K562 (cell line): ENCODE measurements at regions not wholly inside any gene's neighbourhood (a gene's known extent, or its start where the extent isn't known, plus 50 kb on each side); places are given as distances from the start of the nearest gene placed in this dataset.

Experiments used
- EWSR1 ChIP-seq: fragments of 450-650 bp; IDR thresholded peaks from 2 replicates; pipeline ENCODE4 v1.6.1; 2018; ENCODE audit warnings: borderline replicate concordance, mild to moderate bottlenecking, low read depth, moderate library complexity; ENCODE audit not compliant: partially characterized antibody
- NFIC ChIP-seq: fragments of 450-650 bp; IDR thresholded peaks from 2 replicates; pipeline ENCODE4 v1.6.1; 2017; ENCODE audit warnings: mild to moderate bottlenecking, inconsistent platforms
- OTX1 ChIP-seq: fragments of 450-650 bp; formaldehyde crosslinking; IDR thresholded peaks from 2 replicates; pipeline ENCODE4 v1.4.0; 2022; ENCODE audit warnings: mild to moderate bottlenecking
- TF ChIP-seq, protein P1 (sequence below), 2 experiments: fragments of 450-650 bp; IDR thresholded peaks; 2 replicates each; pipeline ENCODE4 v1.6.1; 2016; ENCODE audit warnings: mild to moderate bottlenecking in 2 of 2, borderline replicate concordance in 1 of 2, low read depth in 1 of 2, moderate library complexity in 1 of 2

- TF ChIP-seq, protein P1, sequence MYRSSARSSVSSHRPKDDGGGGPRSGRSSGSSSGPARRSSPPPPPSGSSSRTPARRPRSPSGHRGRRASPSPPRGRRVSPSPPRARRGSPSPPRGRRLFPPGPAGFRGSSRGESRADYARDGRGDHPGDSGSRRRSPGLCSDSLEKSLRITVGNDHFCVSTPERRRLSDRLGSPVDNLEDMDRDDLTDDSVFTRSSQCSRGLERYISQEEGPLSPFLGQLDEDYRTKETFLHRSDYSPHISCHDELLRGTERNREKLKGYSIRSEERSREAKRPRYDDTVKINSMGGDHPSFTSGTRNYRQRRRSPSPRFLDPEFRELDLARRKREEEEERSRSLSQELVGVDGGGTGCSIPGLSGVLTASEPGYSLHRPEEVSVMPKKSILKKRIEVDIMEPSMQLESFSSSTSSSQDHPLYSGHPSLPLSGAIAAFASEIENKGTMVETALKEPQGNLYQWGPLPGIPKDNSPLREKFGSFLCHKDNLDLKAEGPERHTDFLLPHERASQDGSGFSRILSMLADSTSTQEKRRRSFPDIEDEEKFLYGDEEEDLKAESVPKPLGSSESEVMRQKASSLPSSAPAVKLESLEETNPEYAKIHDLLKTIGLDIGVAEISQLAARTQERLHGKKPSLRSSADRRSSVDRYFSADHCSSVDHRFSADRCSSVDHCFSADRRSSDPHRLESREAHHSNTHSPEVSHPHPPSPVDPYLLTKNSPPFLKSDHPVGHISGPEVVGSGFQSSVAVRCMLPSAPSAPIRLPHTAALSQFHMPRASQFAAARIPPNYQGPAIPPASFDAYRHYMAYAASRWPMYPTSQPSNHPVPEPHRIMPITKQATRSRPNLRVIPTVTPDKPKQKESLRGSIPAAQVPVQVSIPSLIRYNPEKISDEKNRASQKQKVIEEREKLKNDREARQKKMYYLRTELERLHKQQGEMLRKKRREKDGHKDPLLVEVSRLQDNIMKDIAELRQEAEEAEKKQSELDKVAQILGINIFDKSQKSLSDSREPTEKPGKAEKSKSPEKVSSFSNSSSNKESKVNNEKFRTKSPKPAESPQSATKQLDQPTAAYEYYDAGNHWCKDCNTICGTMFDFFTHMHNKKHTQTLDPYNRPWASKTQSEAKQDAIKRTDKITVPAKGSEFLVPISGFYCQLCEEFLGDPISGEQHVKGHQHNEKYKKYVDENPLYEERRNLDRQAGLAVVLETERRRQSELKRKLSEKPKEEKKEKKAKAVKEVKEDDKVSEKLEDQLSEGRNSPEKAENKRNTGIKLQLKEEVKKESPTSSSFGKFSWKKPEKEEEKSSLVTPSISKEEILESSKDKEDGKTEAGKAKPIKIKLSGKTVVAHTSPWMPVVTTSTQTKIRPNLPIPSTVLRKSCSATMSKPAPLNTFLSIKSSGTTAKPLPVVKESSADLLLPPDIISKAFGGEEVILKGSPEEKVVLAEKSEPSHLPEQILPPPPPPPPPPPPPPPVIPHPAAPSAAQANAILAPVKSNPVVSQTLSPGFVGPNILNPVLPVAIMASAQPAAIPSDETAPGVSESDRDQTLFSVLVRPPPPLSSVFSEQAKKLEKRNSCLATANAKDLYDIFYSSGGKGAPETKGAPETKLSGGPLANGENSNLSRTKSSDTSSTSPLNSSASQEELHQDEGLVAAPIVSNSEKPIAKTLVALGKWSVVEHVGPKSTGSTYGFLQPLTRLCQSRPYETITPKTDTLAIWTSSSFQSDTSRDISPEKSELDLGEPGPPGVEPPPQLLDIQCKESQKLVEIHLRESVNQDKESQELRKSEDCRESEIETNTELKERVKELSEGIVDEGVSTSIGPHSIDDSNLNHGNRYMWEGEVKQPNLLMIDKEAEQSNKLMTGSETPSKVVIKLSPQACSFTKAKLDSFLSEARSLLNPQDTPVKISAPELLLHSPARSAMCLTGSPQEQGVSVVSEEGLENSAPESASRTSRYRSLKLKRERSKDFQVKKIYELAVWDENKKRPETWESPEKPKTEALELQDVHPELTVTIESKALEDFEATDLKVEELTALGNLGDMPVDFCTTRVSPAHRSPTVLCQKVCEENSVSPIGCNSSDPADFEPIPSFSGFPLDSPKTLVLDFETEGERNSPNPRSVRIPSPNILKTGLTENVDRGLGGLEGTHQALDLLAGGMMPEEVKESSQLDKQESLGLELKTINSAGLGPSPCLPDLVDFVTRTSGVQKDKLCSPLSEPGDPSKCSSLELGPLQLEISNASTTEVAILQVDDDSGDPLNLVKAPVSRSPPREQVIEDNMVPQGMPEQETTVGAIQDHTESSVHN (IDR thresholded peaks at IDR 0.05; ENCODE audit: borderline replicate concordance in 1 of 2, low read depth in 1 of 2) = no peak
- no peak for TF ChIP-seq NFIC
- TF ChIP-seq OTX1 (CRISPR knock-in tag) = no peak
- TF ChIP-seq EWSR1 = no peak
Measured at GRCh38 chr3:147529551-147529950, 120.4 kb downstream of the ZIC1 start (continued).
